Breast epithelium (tissue), 3 donors: ENCODE measurements at regions not wholly inside any gene's neighbourhood (a gene's known extent, or its start where the extent isn't known, plus 50 kb on each side); places are given as distances from the start of the nearest gene placed in this dataset.

ENCODE experiments used
- POLR2AphosphoS5 ChIP-seq, 3 donors: sonication (generic); formaldehyde crosslinking; IDR thresholded peaks; one replicate each; pipeline ENCODE4 v1.6.1; 2017; ENCODE audit warnings: antibody characterized with exemption in 3 of 3
- TF ChIP-seq, protein P1 (sequence below), 3 donors: fragments of 450-650 bp; IDR thresholded peaks; one replicate each; pipeline ENCODE4 v1.5.1; 2016 to 2017; ENCODE audit warnings: antibody characterized with exemption in 3 of 3, mild to moderate bottlenecking in 3 of 3, moderate library complexity in 3 of 3

DNA sequence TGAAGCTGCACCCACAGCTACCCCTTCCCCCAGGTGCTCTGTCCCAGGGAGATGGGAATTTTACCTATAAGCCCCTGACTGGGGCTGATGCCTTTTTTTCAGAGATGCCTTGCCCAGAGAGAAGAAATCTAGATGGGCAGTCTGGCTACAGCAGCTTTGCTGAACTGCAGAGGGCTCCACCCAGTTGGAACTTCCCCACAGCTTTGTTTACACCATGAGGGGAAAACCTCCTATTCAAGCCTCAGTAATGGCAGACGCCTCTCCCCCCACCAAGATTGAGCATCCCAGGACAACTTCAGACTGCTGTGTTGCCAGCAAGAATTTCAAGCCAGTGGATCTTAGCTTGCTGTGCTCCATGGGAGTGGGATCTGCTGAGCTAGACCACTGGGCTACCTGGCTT lies 122.6 kb upstream of the MOCS1 start:
- TF ChIP-seq POLR2AphosphoS5 (IDR thresholded peaks at IDR 0.05), result no peak
- TF ChIP-seq, protein P1, sequence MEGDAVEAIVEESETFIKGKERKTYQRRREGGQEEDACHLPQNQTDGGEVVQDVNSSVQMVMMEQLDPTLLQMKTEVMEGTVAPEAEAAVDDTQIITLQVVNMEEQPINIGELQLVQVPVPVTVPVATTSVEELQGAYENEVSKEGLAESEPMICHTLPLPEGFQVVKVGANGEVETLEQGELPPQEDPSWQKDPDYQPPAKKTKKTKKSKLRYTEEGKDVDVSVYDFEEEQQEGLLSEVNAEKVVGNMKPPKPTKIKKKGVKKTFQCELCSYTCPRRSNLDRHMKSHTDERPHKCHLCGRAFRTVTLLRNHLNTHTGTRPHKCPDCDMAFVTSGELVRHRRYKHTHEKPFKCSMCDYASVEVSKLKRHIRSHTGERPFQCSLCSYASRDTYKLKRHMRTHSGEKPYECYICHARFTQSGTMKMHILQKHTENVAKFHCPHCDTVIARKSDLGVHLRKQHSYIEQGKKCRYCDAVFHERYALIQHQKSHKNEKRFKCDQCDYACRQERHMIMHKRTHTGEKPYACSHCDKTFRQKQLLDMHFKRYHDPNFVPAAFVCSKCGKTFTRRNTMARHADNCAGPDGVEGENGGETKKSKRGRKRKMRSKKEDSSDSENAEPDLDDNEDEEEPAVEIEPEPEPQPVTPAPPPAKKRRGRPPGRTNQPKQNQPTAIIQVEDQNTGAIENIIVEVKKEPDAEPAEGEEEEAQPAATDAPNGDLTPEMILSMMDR (IDR thresholded peaks at IDR 0.05), result no peak
